ENCODE measurements at regions not wholly inside any gene's neighbourhood (a gene's known extent, or its start where the extent isn't known, plus 50 kb on each side); places are given as distances from the start of the nearest gene placed in this dataset.

- no peak for TF ChIP-seq CTCF (conservative IDR thresholded peaks at IDR 0.05 in 1 of 2, IDR thresholded peaks at IDR 0.05 in 1 of 2; ENCODE audit: low read depth in 1 of 2, low read length in 2 of 2)
- TF ChIP-seq EZH2 (IDR thresholded peaks at IDR 0.05; ENCODE audit: low read length, missing control alignments) = no peak
Measured at GRCh38 chr10:86583983-86584382, 62.4 kb upstream of the WAPL start.
